ENCODE measurements at regions not wholly inside any gene's neighbourhood (a gene's known extent, or its start where the extent isn't known, plus 50 kb on each side); places are given as distances from the start of the nearest gene placed in this dataset.

GRCh38 chr3:105235221-105235620 lies 131.5 kb upstream of the ALCAM start:
- Histone ChIP-seq H3K18ac (ENCODE audit: extremely low read depth, low read length) (no peak overlapping the region), H4K5ac (ENCODE audit: insufficient read length, low read depth, low read length) (no peak overlapping the region), H2BK5ac (ENCODE audit: low read depth, low read length) (no peak overlapping the region), H3K23me2 (ENCODE audit: low read depth, low read length) (no peaks in the 10 kb centered on the region), H3K4me2 (ENCODE audit: insufficient read depth in 1 of 2, low read depth in 2 of 2, low read length in 2 of 2) (no peak overlapping the region), H4K20me1 (replicated peaks in 1 of 2; ENCODE audit: control insufficient read depth in 1 of 2, insufficient read depth in 2 of 2, low read length in 2 of 2) (no peaks in the 10 kb centered on the region), H3K27me3 (replicated peaks in 1 of 4; ENCODE audit: control insufficient read depth in 3 of 4, extremely low read depth in 1 of 4, insufficient read depth in 3 of 4, low read length in 3 of 4) (no peaks in the 10 kb centered on the region), H3K56ac (replicated peaks; ENCODE audit: insufficient read length, low read depth, low read length) (no peak overlapping the region), H3K79me1 (ENCODE audit: low read depth, low read length) (no peaks in the 10 kb centered on the region), H3K79me2 (ENCODE audit: control insufficient read depth in 1 of 2, insufficient read depth in 2 of 2, low read length in 2 of 2) (no peaks in the 10 kb centered on the region), H3K23ac (ENCODE audit: insufficient read length) (no peak overlapping the region), H3K4me3 (ENCODE audit: extremely low read depth in 1 of 4, insufficient read depth in 2 of 4, low read depth in 3 of 4, low read length in 4 of 4) (no peak overlapping the region), H2AFZ (ENCODE audit: low read length) (no peak overlapping the region), H3K4me1 (replicated peaks in 1 of 4; ENCODE audit: control insufficient read depth in 3 of 4, insufficient read depth in 4 of 4, low read length in 3 of 4) (no peaks in the 10 kb centered on the region), H3K36me3 (ENCODE audit: control insufficient read depth in 2 of 4, insufficient read depth in 4 of 4, low read length in 3 of 4) (no peaks in the 10 kb centered on the region), H4K91ac (replicated peaks; ENCODE audit: insufficient read length, low read length) (no peak overlapping the region), H3K9ac (replicated peaks in 1 of 4; ENCODE audit: extremely low read depth in 1 of 4, low read depth in 3 of 4, low read length in 3 of 4) (no peak overlapping the region), H2BK120ac (replicated peaks; ENCODE audit: low read depth, low read length) (no peak overlapping the region), H2AK5ac (ENCODE audit: low read depth, low read length) (no peak overlapping the region), H3K4ac (replicated peaks; ENCODE audit: insufficient read length, low read depth, low read length) (no peak overlapping the region), H3K27ac (ENCODE audit: low read depth, low read length) (no peak overlapping the region), H2BK12ac (ENCODE audit: low read depth, low read length) (no peak overlapping the region), H3K14ac (ENCODE audit: insufficient read length) (no peak overlapping the region), H4K8ac (ENCODE audit: extremely low read depth, insufficient read depth, low read length) (no peak overlapping the region), H2BK20ac (ENCODE audit: low read length) (no peak overlapping the region), H2BK15ac (ENCODE audit: low read length) (no peak overlapping the region), H3K9me3 (ENCODE audit: insufficient read depth in 2 of 2, low read depth in 1 of 2, low read length in 1 of 2) (no peaks in the 10 kb centered on the region)
- ChIA-PET POLR2A (ENCODE audit: partially characterized antibody) (no interaction called here), CTCF (ENCODE audit: partially characterized antibody) (no interaction called here)
- no peak for FAIRE-seq
- TF ChIP-seq CHD2 (IDR thresholded peaks at IDR 0.05; ENCODE audit: low read length) (no peak), SP2 (IDR thresholded peaks at IDR 0.05; ENCODE audit: low read length) (no peak), GTF2F1 (IDR thresholded peaks at IDR 0.05; ENCODE audit: borderline replicate concordance, low read depth, low read length) (no peak), NANOG (IDR thresholded peaks at IDR 0.05; ENCODE audit: insufficient read depth, low read depth, low read length, poor library complexity, severe bottlenecking) (no peak), KDM5A (IDR thresholded peaks at IDR 0.05; ENCODE audit: low read length) (no peak), BACH1 (IDR thresholded peaks at IDR 0.05; ENCODE audit: low read length) (no peak), RAD21 (IDR thresholded peaks at IDR 0.05 in 1 of 2, conservative IDR thresholded peaks at IDR 0.05 in 1 of 2; ENCODE audit: low read depth in 2 of 2, low read length in 2 of 2) (no peak), CHD1 (IDR thresholded peaks at IDR 0.05; ENCODE audit: low read depth, low read length) (no peak), POLR2A (IDR thresholded peaks at IDR 0.05; ENCODE audit: control extremely low read depth in 1 of 2, low read depth in 2 of 2, low read length in 2 of 2) (no peak), SP4 (IDR thresholded peaks at IDR 0.05; ENCODE audit: low read length) (no peak), PHF8 (conservative IDR thresholded peaks at IDR 0.05; ENCODE audit: low read depth, low read length) (no peak), BRCA1 (IDR thresholded peaks at IDR 0.05; ENCODE audit: low read depth, low read length) (no peak), TAF1 (IDR thresholded peaks at IDR 0.05; ENCODE audit: low read depth, low read length) (no peak), CBX8 (IDR thresholded peaks at IDR 0.05; ENCODE audit: borderline replicate concordance, low read depth, low read length) (no peak)
- TF ChIP-seq, protein P1, sequence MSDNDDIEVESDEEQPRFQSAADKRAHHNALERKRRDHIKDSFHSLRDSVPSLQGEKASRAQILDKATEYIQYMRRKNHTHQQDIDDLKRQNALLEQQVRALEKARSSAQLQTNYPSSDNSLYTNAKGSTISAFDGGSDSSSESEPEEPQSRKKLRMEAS (IDR thresholded peaks at IDR 0.05), result no peak
- no peak for DNase-seq (ENCODE audit: low read depth in 1 of 2, low spot score in 2 of 2)
- 95% methylated on average over 2 of the region's 2 CpGs; no CpG with 5 or more reads in 1 of the 2 experiments for WGBS, 2 experiments (ENCODE audit: extremely low coverage in 1 of 2, insufficient coverage in 1 of 2, insufficient read length in 1 of 2, insufficient replicate concordance in 2 of 2, low coverage in 1 of 2, low lambda C conversion rate in 2 of 2, missing lambda C conversion rate in 1 of 2)
